ENCODE measurements at regions not wholly inside any gene's neighbourhood (a gene's known extent, or its start where the extent isn't known, plus 50 kb on each side); places are given as distances from the start of the nearest gene placed in this dataset.

- TF ChIP-seq, protein P1, sequence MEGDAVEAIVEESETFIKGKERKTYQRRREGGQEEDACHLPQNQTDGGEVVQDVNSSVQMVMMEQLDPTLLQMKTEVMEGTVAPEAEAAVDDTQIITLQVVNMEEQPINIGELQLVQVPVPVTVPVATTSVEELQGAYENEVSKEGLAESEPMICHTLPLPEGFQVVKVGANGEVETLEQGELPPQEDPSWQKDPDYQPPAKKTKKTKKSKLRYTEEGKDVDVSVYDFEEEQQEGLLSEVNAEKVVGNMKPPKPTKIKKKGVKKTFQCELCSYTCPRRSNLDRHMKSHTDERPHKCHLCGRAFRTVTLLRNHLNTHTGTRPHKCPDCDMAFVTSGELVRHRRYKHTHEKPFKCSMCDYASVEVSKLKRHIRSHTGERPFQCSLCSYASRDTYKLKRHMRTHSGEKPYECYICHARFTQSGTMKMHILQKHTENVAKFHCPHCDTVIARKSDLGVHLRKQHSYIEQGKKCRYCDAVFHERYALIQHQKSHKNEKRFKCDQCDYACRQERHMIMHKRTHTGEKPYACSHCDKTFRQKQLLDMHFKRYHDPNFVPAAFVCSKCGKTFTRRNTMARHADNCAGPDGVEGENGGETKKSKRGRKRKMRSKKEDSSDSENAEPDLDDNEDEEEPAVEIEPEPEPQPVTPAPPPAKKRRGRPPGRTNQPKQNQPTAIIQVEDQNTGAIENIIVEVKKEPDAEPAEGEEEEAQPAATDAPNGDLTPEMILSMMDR (IDR thresholded peaks at IDR 0.05 in 2 of 3, conservative IDR thresholded peaks at IDR 0.05 in 1 of 3; ENCODE audit: borderline replicate concordance in 1 of 3, insufficient read depth in 1 of 3, low read depth in 2 of 3, low read length in 2 of 3) = no peak
- no peak for TF ChIP-seq EZH2 (IDR thresholded peaks at IDR 0.05)
These were observed 983.0 kb upstream of the LRFN5 start for GRCh38 chr14:40623643-40624042.
